Astrocyte of the cerebellum (primary cell): ENCODE measurements at regions not wholly inside any gene's neighbourhood (a gene's known extent, or its start where the extent isn't known, plus 50 kb on each side); places are given as distances from the start of the nearest gene placed in this dataset.

Experiments used
- DNase-seq: peaks from one replicate; pipeline ENCODE4 v3.0.0-alpha.2; 2011; ENCODE audit warnings: low read depth
- H3K4me3 ChIP-seq: 2 replicates; pipeline ENCODE4 v1.5.1; 2011; ENCODE audit warnings: mild to moderate bottlenecking, low read depth, low read length, moderate library complexity
- in situ Hi-C: cut with HindIII; loops from 2 replicates; pipeline ENCODE4 v1.10.0; 2017; ENCODE audit warnings: low sequenced_read_pairs
- TF ChIP-seq, protein P1 (sequence below): IDR thresholded peaks from 2 replicates; pipeline ENCODE4 v1.5.1; 2012; ENCODE audit warnings: low read length, low read depth, moderate library complexity, mild to moderate bottlenecking; ENCODE audit errors: missing control alignments

DNA sequence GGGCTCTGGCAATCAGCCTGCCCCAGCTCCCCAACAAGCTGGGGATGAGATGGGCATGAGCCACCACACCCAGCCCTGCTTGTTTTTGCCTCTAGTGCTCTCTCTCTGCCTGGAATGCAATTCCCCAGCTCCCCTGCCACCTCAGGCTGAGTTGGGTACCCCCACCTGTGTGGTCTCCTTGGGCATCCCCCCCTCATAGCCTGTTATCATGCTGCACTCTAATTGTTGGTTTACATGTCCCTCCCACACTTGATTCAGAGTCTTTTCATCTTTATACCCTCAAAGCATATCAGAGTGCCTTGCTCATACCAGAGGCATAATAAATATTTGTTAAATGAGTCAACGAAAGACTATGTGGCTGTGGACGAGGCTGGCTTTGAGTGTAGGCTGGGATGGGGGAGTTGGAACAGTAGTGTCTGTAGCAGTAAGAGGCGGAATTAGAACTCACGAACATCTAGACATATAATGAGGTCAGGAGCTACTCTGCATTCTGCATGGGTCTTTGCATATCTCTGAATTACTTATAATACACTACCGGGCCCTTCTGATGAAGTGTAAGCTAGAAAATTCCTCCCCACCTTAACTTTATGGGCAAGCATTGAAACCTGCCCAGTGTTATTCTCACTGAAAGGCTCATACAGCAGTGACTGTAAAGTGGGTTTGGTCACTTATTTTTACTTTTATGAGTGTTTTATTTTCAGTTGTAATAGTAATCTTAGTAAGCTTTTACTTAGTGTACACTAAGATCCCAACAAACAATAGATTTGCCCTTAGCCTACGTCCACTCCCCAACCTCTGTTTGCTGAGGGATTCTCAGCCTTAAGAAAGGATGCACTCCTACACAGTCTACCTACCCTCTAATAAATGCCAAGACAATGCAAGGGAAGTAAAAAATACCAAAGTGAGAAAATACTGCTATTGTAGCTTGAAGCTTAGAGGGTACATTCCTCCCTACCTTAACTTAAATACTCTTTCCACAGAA, 58.7 kb downstream of the EDN1 start:
- H3K4me3 ChIP-seq = no peak overlapping the region
- TF ChIP-seq, protein P1, sequence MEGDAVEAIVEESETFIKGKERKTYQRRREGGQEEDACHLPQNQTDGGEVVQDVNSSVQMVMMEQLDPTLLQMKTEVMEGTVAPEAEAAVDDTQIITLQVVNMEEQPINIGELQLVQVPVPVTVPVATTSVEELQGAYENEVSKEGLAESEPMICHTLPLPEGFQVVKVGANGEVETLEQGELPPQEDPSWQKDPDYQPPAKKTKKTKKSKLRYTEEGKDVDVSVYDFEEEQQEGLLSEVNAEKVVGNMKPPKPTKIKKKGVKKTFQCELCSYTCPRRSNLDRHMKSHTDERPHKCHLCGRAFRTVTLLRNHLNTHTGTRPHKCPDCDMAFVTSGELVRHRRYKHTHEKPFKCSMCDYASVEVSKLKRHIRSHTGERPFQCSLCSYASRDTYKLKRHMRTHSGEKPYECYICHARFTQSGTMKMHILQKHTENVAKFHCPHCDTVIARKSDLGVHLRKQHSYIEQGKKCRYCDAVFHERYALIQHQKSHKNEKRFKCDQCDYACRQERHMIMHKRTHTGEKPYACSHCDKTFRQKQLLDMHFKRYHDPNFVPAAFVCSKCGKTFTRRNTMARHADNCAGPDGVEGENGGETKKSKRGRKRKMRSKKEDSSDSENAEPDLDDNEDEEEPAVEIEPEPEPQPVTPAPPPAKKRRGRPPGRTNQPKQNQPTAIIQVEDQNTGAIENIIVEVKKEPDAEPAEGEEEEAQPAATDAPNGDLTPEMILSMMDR = no peak
- DNase-seq = peak; percentile 59
- in situ Hi-C loops = no loop called here

DNA sequence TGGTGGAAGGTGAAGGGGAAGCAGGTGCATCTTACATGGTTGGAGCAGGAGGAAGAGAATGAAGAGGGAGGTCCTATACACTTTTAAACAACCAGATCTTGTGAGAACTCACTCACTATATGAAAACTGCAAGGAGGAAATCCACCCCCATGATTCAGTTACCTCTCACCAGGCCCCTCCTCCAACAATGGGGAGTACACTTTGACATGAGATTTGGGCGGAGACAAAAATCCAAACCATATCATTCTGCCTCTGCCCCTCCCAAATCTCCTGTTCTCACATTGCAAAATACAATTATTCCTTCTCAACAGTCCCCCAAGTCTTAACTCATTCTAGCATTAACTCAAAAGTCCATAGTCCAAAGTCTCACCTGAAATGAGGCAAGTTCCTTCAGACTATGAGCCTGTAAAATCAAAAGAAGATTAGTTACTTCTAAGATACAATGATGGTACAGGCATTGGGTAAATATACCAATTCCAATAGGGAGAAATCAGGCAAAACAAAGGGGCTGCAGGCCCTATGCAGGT, 60.5 kb downstream of the EDN1 start:
- TF ChIP-seq, protein P1 = no peak
- in situ Hi-C loops = no loop called here
- H3K4me3 ChIP-seq = no peak overlapping the region
- no peak for DNase-seq

DNA sequence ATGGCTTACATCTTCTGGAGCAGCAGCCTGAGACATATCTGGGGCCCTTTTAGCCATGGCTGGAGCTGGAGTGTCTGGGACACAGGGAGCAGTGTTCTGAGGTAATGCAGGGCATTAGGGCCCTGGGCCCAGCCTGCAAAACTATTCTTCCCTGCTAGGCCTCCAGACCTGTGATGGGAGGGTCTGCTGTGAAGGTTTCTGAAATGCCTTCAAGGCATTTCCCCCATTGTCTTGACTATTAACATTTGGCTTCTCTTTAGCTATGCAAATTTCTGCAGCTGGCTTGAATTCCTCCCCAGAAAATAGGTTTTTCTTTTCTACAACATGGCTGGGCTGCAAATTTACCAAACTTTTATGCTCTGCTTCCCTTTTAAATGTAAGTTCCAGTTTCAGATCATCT, 61.5 kb downstream of the EDN1 start:
- DNase-seq = no peak
- TF ChIP-seq, protein P1 = no peak
- in situ Hi-C loops = no loop called here
- H3K4me3 ChIP-seq = no peak overlapping the region

DNA sequence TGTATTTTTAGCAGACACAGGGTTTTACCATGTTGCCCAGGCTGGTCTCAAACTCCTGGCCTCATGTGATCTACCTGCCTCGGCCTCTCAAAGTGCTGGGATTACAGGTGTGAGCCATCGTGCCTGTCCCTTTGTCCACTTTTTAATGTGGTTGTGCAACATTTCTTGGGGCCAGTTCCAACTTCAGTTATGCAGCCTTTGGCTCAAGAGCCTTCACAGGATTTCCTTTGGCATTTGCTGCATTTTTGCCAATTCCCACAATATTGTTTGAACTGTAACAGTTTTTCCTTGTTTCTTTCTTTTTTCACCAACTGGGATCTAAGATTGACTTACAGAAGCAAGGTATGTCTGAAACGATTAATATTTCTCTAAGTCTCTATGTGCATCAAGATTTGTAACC, 63.6 kb downstream of the EDN1 start:
- DNase-seq = no peak
- in situ Hi-C loops = no loop called here
- TF ChIP-seq, protein P1 = no peak
- no peak overlapping the region for H3K4me3 ChIP-seq

DNA sequence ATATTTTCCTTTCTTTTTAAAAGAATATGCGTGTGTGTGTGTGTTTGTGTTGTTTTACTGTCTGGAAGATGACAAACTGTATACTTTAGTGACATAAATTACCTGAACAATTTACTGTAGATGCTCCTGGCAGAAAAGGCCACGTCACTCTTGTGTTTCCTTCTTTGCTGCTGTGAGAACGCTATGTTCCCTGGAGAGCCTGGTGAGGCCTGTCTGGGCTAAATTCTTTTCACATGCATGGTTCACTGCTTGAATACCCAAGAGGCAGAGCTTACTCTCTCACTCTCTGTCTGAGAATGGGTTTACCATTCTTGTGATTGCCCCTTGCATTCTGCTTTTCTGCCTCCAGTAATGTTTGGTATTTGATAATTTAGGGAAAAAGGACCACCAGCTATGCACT, 64.3 kb downstream of the EDN1 start:
- no peak overlapping the region for H3K4me3 ChIP-seq
- in situ Hi-C loops = no loop called here
- DNase-seq = peak; percentile 54
- TF ChIP-seq, protein P1 = no peak

DNA sequence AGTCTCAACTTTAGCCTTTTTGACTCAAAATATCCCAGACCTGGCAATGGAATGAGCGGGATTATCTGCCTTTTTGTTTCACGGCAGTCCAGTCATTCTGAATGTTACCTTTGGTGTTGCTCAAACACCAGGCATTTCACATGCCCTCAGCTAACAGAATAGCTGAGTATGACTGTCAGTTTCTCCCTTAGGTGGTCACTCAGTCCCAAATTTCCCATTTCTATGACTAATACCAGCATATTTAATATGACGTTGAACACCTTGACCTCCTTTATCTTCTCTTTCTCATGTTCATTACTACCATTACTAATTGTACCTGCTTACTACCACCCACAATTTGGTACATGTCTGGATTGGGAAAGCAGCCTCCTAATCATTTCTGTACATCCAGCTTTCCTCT, 65.2 kb downstream of the EDN1 start:
- no peak for DNase-seq
- in situ Hi-C loops = no loop called here
- no peak overlapping the region for H3K4me3 ChIP-seq
- TF ChIP-seq, protein P1 = no peak
